HEK293 (cell line): ENCODE measurements at regions not wholly inside any gene's neighbourhood (a gene's known extent, or its start where the extent isn't known, plus 50 kb on each side); places are given as distances from the start of the nearest gene placed in this dataset.

Source experiments
- CTCF ChIA-PET: fragments of 350-600 bp; formaldehyde crosslinking; extraction: SDS; loops from one replicate; lab custom pipeline; 2021; ENCODE audit warnings: antibody characterized with exemption; lab: Yijun Ruan, JAX
- POLR2A ChIA-PET: fragments of 300-600 bp; formaldehyde crosslinking; extraction: SDS; loops from one replicate; lab custom pipeline; 2020; ENCODE audit warnings: antibody characterized with exemption, inconsistent platforms; lab: Yijun Ruan, JAX
- H3K27ac ChIP-seq: fragments of 200-500 bp; sonication (Bioruptor generic); 2 replicates; pipeline ENCODE4 v1.5.1; 2014; ENCODE audit warnings: low read depth, low read length, control low read depth, inconsistent platforms; ENCODE audit errors: extremely low read depth
- H3K36me3 ChIP-seq, 2 experiments: fragments of 200-500 bp in 1 of 2; sonication (Bioruptor generic) in 1 of 2; 1 replicate in 1 of 2; 2 replicates in 1 of 2; pipeline ENCODE4 v1.5.1; 2014 to 2017; ENCODE audit warnings: inconsistent platforms in 2 of 2, low read length in 2 of 2; ENCODE audit not compliant: control insufficient read depth in 2 of 2, insufficient read depth in 1 of 2
- H3K4me1 ChIP-seq: fragments of 200-500 bp; sonication (Bioruptor generic); 2 replicates; pipeline ENCODE4 v1.5.1; 2014; ENCODE audit warnings: mild to moderate bottlenecking, low read length, inconsistent platforms; ENCODE audit not compliant: control insufficient read depth, insufficient read depth
- H3K4me3 ChIP-seq: 2 replicates; pipeline ENCODE4 v1.5.1; 2011; ENCODE audit warnings: low read depth, mild to moderate bottlenecking, control low read depth, low read length, moderate library complexity
- H3K9me3 ChIP-seq: fragments of 200-500 bp; sonication (Bioruptor generic); 2 replicates; pipeline ENCODE4 v1.5.1; 2014; ENCODE audit warnings: low read depth, low read length, inconsistent platforms; ENCODE audit not compliant: control insufficient read depth, insufficient read depth
- EGR2 ChIP-seq: fragments of 450-650 bp; formaldehyde crosslinking; IDR thresholded peaks from 2 replicates; pipeline ENCODE4 v1.5.1; 2016; ENCODE audit warnings: low read depth, missing biosample characterization, missing genetic modification characterization
- GLI2 ChIP-seq: fragments of 450-650 bp; formaldehyde crosslinking; IDR thresholded peaks from 2 replicates; pipeline ENCODE4; 2017; ENCODE audit warnings: missing biosample characterization, missing genetic modification characterization, low read depth, borderline replicate concordance
- KLF16 ChIP-seq: fragments of 450-650 bp; formaldehyde crosslinking; IDR thresholded peaks from 2 replicates; pipeline ENCODE4 v1.5.1; 2017; ENCODE audit warnings: missing biosample characterization, missing genetic modification characterization
- MZF1 ChIP-seq: fragments of 450-650 bp; formaldehyde crosslinking; IDR thresholded peaks from 2 replicates; pipeline ENCODE4 v1.5.1; 2017; ENCODE audit warnings: missing biosample characterization, missing genetic modification characterization, borderline replicate concordance
- OVOL3 ChIP-seq: fragments of 450-650 bp; formaldehyde crosslinking; IDR thresholded peaks from 2 replicates; pipeline ENCODE4 v1.5.1; 2016; ENCODE audit warnings: missing biosample characterization, missing genetic modification characterization
- PRDM10 ChIP-seq: fragments of 450-650 bp; formaldehyde crosslinking; IDR thresholded peaks from 2 replicates; pipeline ENCODE4 v1.5.1; 2016; ENCODE audit warnings: missing biosample characterization, missing genetic modification characterization
- TCF7L2 ChIP-seq: IDR thresholded peaks from 2 replicates; pipeline ENCODE4 v1.6.1; 2011; ENCODE audit warnings: low read depth, mild to moderate bottlenecking, inconsistent platforms, low read length, moderate library complexity, borderline replicate concordance
- ZEB2 ChIP-seq: fragments of 450-650 bp; formaldehyde crosslinking; IDR thresholded peaks from 2 replicates; pipeline ENCODE4 v1.5.1; 2016; ENCODE audit warnings: missing biosample characterization, missing genetic modification characterization
- ZNF133 ChIP-seq: fragments of 450-650 bp; formaldehyde crosslinking; IDR thresholded peaks from 2 replicates; pipeline ENCODE4 v1.5.1; 2016; ENCODE audit warnings: missing biosample characterization, missing genetic modification characterization
- ZNF175 ChIP-seq: fragments of 450-650 bp; formaldehyde crosslinking; IDR thresholded peaks from 2 replicates; pipeline ENCODE4 v1.5.1; 2016; ENCODE audit warnings: missing biosample characterization, missing genetic modification characterization
- ZNF2 ChIP-seq: fragments of 450-650 bp; formaldehyde crosslinking; IDR thresholded peaks from 2 replicates; pipeline ENCODE4 v1.5.1; 2016; ENCODE audit warnings: missing biosample characterization, missing genetic modification characterization
- ZNF274 ChIP-seq, 2 experiments: fragments of 200-500 bp in 1 of 2; fragments of 450-650 bp in 1 of 2; sonication (Bioruptor generic) in 1 of 2; formaldehyde crosslinking in 1 of 2; IDR thresholded peaks; 2 replicates each; pipeline versions ENCODE4 v1.5.1 to v1.6.1; 2014 to 2016; ENCODE audit warnings: borderline replicate concordance in 1 of 2, inconsistent platforms in 1 of 2, low read length in 1 of 2, missing biosample characterization in 1 of 2, missing genetic modification characterization in 1 of 2
- ZNF366 ChIP-seq: fragments of 450-650 bp; formaldehyde crosslinking; conservative IDR thresholded peaks from 2 replicates; pipeline ENCODE4 v1.5.1; 2016; ENCODE audit warnings: missing biosample characterization, missing genetic modification characterization
- ZNF416 ChIP-seq: fragments of 450-650 bp; formaldehyde crosslinking; IDR thresholded peaks from 2 replicates; pipeline ENCODE4 v1.5.1; 2016; ENCODE audit warnings: missing biosample characterization, missing genetic modification characterization
- ZNF529 ChIP-seq: fragments of 450-650 bp; formaldehyde crosslinking; IDR thresholded peaks from 2 replicates; pipeline ENCODE4 v1.5.1; 2017; ENCODE audit warnings: missing genetic modification characterization, missing biosample characterization; ENCODE audit not compliant: insufficient replicate concordance
- ZNF558 ChIP-seq: fragments of 450-650 bp; formaldehyde crosslinking; IDR thresholded peaks from 2 replicates; pipeline ENCODE4 v1.5.1; 2016; ENCODE audit warnings: missing biosample characterization, missing genetic modification characterization
- ZNF596 ChIP-seq: fragments of 450-650 bp; IDR thresholded peaks from 2 replicates; pipeline ENCODE4 v1.5.0; 2018; ENCODE audit warnings: missing biosample characterization, mild to moderate bottlenecking, missing genetic modification characterization, moderate library complexity
- ZNF658 ChIP-seq: fragments of 450-650 bp; formaldehyde crosslinking; IDR thresholded peaks from 2 replicates; pipeline ENCODE4; 2016; ENCODE audit warnings: missing biosample characterization, missing genetic modification characterization
- ZNF660 ChIP-seq: fragments of 450-650 bp; IDR thresholded peaks from 2 replicates; pipeline ENCODE4 v1.5.1; 2018; ENCODE audit warnings: missing biosample characterization, mild to moderate bottlenecking, missing genetic modification characterization
- ZNF692 ChIP-seq: fragments of 450-650 bp; formaldehyde crosslinking; IDR thresholded peaks from 2 replicates; pipeline ENCODE4 v1.5.1; 2016; ENCODE audit warnings: missing biosample characterization, missing genetic modification characterization
- ZNF747 ChIP-seq: fragments of 450-650 bp; formaldehyde crosslinking; IDR thresholded peaks from 2 replicates; pipeline ENCODE4 v1.5.1; 2016; ENCODE audit warnings: missing biosample characterization, missing genetic modification characterization

GRCh38 chr13:97526556-97526955 lies 92.6 kb downstream of the RAP2A start:
- no peaks in the 10 kb centered on the region for H3K36me3 ChIP-seq
- no peak overlapping the region for H3K4me3 ChIP-seq
- no peaks in the 10 kb centered on the region for H3K9me3 ChIP-seq
- TF ChIP-seq ZNF529 (tag by site-specific recombination) (no peak), ZNF366 (tag by site-specific recombination) (no peak), ZNF133 (no peak), ZNF596 (tag by site-specific recombination) (no peak), ZNF658 (no peak), ZNF747 (tag by site-specific recombination) (no peak), ZNF558 (tag by site-specific recombination) (no peak), PRDM10 (tag by site-specific recombination) (no peak), ZNF660 (tag by site-specific recombination) (no peak), ZNF2 (tag by site-specific recombination) (no peak), MZF1 (tag by site-specific recombination) (no peak)
- CTCF ChIA-PET: no interaction called here
- H3K4me1 ChIP-seq: no peaks in the 10 kb centered on the region
- no peak overlapping the region for H3K27ac ChIP-seq
- POLR2A ChIA-PET: no interaction called here

GRCh38 chr13:97528518-97528917 lies 94.5 kb downstream of the RAP2A start:
- no peak overlapping the region for H3K27ac ChIP-seq
- no peak for TF ChIP-seq TCF7L2
- TF ChIP-seq GLI2 (tag by site-specific recombination): no peak
- no peak for TF ChIP-seq KLF16 (tag by site-specific recombination)
- TF ChIP-seq ZNF692: no peak
- no peak for TF ChIP-seq ZNF175
- no peak for TF ChIP-seq ZNF274 (IDR thresholded peaks at IDR 0.05; ENCODE audit: low read length)
- TF ChIP-seq ZNF274 (tag by site-specific recombination; IDR thresholded peaks at IDR 0.05; ENCODE audit: borderline replicate concordance): no peak
- TF ChIP-seq ZEB2: no peak
- no peak for TF ChIP-seq OVOL3
- no peak for TF ChIP-seq ZNF416 (tag by site-specific recombination)
- no peak for TF ChIP-seq EGR2 (tag by site-specific recombination)
- CTCF ChIA-PET: no interaction called here
- no peaks in the 10 kb centered on the region for H3K36me3 ChIP-seq
- no peaks in the 10 kb centered on the region for H3K9me3 ChIP-seq
- no peaks in the 10 kb centered on the region for H3K4me1 ChIP-seq
- POLR2A ChIA-PET: no interaction called here
- H3K4me3 ChIP-seq: no peak overlapping the region
